ENCODE measurements at regions not wholly inside any gene's neighbourhood (a gene's known extent, or its start where the extent isn't known, plus 50 kb on each side); places are given as distances from the start of the nearest gene placed in this dataset.

DNA sequence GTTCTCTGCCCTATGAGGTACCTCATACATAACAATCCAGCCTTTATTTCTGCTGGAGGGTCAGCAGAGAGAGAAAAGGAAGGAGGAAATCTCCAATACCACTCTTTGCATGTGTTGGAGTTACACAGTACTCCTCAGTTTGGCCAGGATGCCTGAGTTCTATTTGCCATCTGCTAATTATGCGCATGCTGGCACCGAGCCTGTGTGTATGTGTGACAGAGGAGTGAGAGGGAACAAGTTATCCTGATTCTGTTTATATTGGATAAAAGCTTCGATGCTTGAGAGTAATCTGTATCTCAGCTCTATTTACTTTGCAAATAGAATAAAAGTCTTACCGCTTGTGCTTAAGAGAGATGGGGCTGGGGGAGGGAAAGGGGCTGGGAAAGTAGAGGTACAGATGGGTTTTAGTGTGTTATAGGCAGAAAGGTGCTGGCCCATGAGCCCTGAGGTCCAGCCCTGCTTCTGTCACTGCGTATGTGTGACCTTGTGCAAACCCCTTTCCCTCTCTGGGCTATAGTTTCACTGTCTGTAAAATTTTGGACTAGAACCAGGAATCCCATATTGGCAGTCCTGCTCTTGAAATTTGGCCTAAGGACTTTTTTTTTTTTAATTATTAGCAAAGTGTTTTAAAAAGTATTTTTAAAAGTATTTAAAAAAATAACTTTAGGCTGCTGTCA, 54.5 kb upstream of the PLXNA2 start:
- DNase-seq (ENCODE audit: low spot score) = no peak

- no peak for DNase-seq (ENCODE audit: low spot score)
Observed at GRCh38 chr1:208300084-208300770, 56.0 kb upstream of the PLXNA2 start.

GRCh38 chr1:208302699-208303238, 58.6 kb upstream of the PLXNA2 start:
- no peak for DNase-seq (ENCODE audit: low spot score)

- no peak for DNase-seq (ENCODE audit: low spot score)
Observed at GRCh38 chr1:208303743-208304712, 59.8 kb upstream of the PLXNA2 start.

GRCh38 chr1:208308221-208308620, 64.0 kb upstream of the PLXNA2 start:
- no peak for DNase-seq (ENCODE audit: low spot score)

DNA sequence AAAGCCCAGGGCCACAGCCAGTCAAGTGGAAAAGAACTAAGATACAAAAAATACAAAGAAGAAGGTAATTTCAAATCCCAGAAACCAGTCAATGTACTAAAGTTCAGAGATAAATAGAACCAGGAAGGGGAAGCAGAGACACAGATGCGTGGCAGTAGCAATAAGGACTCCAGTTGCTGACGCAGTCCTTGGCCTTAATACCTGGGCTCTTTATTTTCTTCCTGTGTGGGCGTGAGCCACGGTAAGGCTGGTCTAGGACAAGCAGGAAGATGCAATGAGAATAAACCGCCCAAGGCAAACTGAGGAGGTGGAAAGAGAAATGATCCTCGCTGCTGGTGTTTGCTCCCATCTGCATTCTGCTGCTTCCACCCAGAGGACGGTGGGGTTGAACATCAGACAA, 65.6 kb upstream of the PLXNA2 start:
- DNase-seq (ENCODE audit: low spot score) = no peak

- no peak for DNase-seq (ENCODE audit: low spot score)
Observed at GRCh38 chr1:208312706-208313105, 68.5 kb upstream of the PLXNA2 start.

DNA sequence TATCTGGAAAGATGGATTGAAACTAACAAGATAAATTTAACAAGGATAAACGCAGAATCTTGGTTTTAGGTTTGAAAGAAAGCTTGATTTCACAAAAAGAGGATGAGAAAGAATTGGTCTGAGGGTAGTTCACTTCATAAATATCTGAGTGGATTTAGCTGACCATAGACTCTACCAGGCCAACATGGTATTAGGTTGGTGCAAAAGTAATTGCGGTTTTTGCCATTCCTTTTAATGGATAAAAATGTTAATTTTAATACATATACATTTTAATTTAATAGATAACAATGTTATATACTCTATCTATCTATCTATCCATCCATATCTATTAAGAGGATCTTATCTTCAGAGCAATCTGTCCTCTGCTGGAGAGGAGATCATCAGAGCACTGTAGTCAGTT, 70.2 kb upstream of the PLXNA2 start:
- no peak for DNase-seq (ENCODE audit: low spot score)

GRCh38 chr1:208318150-208318734, 74.1 kb upstream of the PLXNA2 start:
- DNase-seq (ENCODE audit: low spot score) = no peak

DNA sequence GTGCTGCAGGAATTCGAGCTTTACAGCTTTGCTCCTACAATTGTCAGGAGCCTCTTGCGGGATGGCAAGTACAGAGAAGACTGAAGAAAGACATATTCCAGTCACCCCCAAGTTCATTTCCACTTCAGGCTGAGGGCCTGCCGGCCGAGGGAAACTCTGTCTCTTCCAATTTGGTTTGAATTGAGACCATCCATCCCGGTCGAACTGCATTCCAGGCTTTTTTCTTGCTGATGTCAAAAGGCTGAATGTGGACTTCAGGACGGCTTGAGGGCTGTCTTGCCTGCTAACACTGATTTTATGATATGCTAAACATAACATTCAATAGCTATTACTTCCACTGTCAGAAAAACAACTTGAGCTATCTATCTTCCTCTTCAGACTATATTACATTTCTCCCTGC, 79.8 kb upstream of the PLXNA2 start:
- no peak for DNase-seq (ENCODE audit: low spot score)

GRCh38 chr1:208326033-208326432, 81.8 kb upstream of the PLXNA2 start:
- DNase-seq (ENCODE audit: low spot score) = peak; percentile 2

DNA sequence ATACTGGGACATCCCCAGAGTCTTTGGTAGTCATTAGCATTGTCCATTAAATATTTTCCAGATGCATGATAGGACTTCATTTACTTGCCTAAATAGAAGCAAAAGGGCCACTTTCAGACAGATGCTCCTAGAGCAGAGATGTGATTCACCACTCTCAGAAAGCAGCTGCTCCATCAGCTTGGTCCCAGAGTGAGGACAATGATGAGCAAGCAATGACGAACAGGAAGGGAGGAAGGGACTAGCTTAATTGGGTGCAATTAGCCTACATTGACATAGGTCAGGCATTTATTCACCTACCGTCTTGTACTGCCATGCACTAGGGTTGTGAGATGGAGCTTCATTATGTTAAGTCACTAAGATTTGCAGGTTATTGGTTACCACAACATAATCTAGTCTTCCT, 85.1 kb upstream of the PLXNA2 start:
- DNase-seq (ENCODE audit: low spot score) = no peak

- DNase-seq (ENCODE audit: low spot score) = no peak
Observed at GRCh38 chr1:208332036-208332773, 88.0 kb upstream of the PLXNA2 start.

DNA sequence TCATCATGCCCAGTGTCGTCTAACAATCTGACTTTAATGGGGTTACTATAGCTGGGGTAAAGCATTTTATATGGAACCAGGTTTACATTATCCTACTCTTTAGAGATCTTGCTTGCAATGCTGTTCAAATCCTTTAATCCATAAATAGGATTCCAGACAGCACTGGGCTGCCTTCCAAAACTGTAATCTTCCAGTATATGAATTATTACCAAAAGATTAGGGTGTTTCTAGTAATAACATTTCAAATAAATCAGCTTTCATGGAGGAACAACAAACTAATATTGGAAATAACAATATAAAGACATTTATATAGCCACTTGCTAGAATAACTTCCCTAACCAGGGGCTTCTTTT, 88.6 kb upstream of the PLXNA2 start:
- DNase-seq (ENCODE audit: low spot score) = no peak

GRCh38 chr1:208333676-208334075, 89.5 kb upstream of the PLXNA2 start:
- DNase-seq (ENCODE audit: low spot score) = no peak

DNA sequence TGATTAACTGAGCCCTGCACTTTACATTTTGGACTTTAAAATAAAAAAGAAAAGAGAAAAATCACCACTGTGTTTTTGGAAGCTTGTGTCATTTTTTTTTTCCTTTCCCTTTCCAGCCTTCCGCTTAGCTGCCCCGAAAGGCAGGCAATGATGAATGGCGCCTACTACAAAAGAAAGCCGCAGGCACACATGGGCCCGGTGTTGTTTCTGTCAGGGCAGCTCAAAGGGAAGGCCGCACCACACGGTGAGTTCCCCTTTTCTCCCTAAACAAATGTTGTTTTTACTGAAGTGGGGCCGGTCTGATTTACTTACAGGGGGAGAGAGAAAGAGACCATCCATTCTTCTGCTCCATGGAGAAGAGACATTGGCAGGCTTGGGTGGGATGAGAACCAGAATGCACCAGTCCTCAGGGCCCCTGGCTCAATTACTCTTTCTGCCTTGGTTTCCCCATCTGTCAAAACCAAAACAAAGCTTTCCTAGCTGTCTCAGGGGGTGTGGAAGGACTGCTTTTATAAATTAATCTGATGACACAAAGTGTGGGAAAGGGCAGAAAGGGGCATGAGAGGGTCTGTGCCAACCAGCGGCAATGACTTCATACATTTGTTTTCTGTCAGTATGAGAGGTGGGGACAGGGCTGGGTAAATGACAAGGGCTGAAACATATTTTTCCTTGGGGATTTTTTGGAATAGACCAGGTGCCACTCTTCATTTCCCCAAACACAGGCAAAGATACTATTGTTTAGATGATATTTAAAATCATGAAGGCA, 91.4 kb upstream of the PLXNA2 start:
- DNase-seq (ENCODE audit: low spot score) = no peak

DNA sequence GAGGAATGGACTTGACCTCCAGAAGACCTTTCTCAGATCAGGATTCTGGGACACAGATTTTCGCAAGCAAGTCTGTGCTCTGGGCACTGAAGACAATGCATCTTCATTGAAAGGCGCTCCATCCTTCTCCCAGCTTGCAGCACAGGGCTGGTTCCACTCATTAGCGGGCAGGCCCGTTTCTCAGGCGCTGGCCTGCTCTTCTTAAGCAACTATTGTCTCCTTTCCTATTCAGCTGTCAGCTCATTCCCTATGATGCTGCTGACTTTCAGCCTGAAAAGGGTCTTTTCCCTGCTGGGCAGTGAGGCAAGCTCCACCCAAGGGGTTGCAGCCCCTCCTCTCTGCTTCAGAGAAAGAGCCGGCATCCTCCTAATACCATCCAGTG, 91.9 kb upstream of the PLXNA2 start:
- DNase-seq (ENCODE audit: low spot score) = no peak

GRCh38 chr1:208339911-208340310, 95.7 kb upstream of the PLXNA2 start:
- DNase-seq (ENCODE audit: low spot score) = no peak

GRCh38 chr1:208343226-208343625, 99.0 kb upstream of the PLXNA2 start:
- no peak for DNase-seq (ENCODE audit: low spot score)

- DNase-seq (ENCODE audit: low spot score) = no peak
Observed at GRCh38 chr1:208344202-208344857, 100.1 kb upstream of the PLXNA2 start.

Data from HT-29 (cell line).